HG03521 (cell line): ENCODE measurements at regions not wholly inside any gene's neighbourhood (a gene's known extent, or its start where the extent isn't known, plus 50 kb on each side); places are given as distances from the start of the nearest gene placed in this dataset.

Source experiments
- ATAC-seq: cut with Tn5 transposase; IDR thresholded peaks from one replicate; pipeline ENCODE4 v1.9.1; 2021; ENCODE audit warnings: mild to moderate bottlenecking, moderate library complexity; ENCODE audit not compliant: unreplicated experiment

DNA sequence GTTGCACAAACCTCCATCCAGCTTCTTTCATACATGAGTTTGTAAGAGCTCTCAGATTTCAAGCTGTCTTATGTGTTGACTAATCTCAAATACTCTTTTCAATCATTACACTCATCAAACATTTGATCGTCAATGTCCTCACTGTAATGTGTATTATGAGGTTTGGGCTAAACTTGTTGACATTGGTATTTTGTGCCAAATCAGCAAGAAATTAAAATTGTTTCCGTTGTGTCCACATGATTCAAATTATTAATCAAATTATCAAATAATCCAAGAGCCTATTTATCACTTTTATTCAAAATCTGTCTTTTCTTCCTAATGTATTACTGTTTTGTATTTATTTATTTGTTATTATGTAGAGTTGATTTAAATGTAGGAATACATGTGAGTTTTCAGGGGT, 283.4 kb downstream of the GAS1 start:
- no peak for ATAC-seq

DNA sequence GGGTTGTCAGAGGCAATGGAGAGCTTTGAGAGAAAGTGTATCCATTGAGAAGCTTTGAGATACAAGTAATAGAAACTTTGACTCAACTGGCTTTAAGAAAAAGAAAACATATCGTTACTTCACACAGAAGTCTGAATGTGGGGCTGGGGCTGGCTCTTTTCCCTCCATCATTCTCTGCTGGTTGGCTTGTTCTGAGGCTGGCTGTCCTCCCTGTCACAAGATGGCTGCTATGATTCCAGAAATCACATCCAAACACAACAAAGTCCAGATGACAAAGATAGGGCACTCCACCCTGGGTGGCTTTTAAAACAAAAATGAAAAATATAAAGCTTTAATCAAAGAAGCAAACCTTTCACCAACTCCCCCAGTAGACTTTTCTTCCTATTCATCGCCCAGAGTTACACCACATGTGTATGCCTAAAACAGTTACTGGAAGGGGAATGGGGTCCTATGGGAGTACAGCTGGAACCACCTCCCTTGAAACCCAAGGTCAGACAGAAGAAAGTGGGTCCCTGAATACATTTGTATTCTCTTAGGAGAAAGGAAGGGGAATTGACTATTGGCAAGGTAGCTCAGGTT, 284.3 kb downstream of the GAS1 start:
- ATAC-seq, result no peak

DNA sequence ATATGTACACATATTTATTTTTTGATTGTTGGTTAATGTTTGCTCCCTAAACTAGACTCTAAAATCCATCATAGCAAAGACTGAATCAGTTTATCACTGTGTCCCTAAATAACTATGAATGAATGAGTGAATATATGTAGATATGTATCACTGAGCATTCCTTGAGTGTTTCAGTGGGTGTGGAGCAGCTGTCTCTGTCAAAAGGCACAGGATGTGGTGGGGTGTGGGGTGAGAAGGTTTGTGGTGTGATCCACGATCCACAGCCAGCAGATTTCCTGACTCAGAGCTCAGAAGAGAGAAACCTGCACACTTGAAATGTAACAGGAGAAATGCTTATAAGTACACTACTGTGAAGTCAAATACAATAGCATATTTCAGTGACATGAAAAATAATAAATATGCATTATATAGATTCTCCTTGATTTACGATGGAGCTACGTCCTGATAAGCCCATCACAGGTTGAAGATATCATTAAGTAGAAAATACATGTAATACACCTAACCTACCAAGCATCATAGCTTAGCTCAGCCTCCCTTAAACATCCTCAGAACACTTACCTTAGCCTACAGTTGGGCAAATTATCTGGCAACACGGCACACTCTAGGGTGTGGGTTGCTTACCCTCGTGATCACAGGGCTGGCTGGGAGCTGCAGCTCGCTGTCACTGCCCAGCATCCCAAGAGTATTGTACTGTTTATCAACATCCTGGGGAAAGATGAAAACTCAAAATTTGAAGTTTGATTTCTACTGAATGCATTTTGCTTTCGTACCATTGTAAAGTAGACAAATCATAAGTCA, 287.0 kb downstream of the GAS1 start:
- ATAC-seq, result no peak

- no peak for ATAC-seq
Measured at GRCh38 chr9:86659413-86660046, 287.8 kb downstream of the GAS1 start.

DNA sequence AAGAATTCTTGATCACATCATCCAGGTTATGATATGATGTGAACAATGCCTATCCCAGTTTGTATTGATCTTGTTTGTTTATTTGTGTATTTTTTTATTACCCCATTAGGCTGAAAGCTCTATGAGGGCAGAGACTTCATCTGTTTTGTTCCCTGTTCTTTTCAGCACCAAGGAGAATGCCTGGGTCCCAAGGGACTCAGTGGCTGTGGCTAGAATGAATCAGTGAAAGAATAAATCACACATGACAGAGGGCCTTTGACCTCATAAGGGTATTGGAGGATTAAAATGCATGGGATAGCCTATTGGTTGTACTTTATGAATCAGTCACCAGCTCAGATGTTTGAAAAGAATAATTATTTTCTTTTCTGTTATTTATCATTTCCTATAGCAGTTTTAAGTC, 292.2 kb downstream of the GAS1 start:
- ATAC-seq, result no peak

DNA sequence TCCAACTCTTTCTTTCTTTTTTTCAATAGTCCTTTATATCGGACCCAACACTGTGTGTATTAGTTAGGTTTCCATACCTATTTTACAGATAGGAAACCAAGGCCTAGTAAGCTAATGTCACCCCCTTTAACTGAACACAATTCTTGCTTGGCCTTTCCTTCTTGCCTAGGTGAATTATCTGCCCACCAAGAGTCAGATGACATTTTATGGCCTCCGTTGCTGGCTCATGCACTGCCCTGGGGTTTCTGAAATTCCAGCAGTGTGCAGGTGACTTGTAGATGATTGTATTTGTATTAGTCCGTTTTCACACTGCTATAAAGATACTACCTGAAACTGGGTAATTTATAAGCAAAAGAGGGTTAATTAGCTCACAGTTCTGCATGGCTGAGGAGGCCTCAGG, 293.8 kb downstream of the GAS1 start:
- ATAC-seq, result no peak

- ATAC-seq, result no peak
Measured at GRCh38 chr9:86652736-86653135, 294.6 kb downstream of the GAS1 start.

DNA sequence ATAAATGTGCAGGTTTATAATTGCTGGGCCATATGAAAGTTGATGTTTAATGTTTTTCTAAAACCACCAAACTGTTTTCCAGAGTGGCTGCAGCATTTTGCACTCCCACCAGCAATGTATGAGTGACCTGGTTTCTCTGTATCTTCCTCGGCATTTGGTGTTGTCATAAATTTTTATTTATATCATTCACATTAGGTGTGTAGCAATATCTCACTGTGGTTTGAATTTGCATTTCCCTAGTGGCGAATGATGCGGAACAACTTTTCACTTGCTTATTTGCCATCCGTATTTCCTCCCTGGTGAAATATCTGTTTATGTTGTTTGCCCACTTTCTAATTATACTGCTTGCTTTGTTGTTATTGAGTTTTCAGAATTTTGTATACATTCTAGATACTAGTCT, 295.7 kb upstream of the TUT7 start:
- ATAC-seq, result no peak

DNA sequence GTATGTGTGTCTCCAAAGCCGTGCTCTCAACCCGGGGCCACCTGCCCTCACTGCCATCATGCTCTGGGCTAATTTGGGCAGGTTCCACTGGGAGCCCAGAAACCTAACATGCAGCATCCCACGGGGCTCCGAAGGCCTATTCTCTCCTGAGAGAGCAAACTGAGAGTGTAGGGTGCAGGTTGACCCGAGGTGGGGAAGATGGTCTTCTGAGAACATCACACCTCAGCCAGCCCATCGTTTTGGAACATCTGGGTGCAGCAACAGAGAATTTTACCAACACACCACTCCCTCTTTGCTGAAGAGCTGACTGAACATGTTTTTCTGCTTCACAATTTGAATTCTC, 294.6 kb upstream of the TUT7 start:
- ATAC-seq, result no peak

DNA sequence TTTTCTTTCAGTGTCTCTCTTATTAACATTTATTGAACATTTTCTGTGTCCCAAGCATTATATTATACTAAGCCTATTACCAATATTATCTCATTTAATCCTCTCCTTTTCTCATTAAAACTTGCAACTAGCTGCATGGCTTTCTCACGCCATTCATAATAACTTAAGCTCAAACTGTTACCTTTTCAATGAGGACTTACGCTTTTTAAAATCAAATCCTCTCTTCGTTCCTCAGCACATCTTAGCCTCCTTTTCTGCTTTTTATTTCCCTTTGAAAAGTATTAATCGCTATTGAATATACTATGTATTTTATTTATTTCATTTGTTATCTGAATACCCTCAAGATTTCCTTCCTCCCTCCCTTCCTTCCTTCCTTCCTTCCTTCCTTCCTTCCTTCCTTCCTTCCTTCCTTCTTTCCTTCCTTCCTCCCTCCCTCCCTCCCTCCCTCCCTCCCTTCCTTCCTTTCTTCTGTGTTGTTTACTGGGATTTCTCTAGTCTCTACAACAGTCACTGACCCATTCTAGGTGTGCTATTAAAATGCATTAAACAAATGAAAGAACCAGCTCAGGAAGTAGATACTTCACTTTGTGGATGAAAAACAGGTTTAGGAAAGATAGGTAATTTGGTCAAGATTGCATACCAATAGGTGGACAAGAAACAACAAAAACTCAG, 294.1 kb upstream of the TUT7 start:
- no peak for ATAC-seq

- ATAC-seq, result no peak
Measured at GRCh38 chr9:86645303-86645702, 291.1 kb upstream of the TUT7 start.

DNA sequence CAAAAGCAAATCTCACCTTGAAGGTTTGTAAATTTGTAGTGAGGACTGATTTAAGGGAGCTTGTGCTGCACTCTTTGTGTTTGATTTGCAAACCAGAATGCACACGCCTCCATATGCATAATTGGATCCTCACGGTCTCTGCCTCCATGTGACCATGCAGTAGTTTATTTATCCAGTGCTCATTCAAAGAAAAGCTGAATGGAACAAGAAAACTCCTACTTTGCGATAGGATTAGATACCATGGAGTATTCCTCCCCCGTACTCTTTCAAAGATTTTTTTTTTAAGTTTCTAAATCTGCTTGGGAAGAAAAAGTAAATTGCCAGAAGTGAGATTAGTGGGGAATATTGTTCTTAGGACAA, 290.4 kb upstream of the TUT7 start:
- ATAC-seq, result no peak

DNA sequence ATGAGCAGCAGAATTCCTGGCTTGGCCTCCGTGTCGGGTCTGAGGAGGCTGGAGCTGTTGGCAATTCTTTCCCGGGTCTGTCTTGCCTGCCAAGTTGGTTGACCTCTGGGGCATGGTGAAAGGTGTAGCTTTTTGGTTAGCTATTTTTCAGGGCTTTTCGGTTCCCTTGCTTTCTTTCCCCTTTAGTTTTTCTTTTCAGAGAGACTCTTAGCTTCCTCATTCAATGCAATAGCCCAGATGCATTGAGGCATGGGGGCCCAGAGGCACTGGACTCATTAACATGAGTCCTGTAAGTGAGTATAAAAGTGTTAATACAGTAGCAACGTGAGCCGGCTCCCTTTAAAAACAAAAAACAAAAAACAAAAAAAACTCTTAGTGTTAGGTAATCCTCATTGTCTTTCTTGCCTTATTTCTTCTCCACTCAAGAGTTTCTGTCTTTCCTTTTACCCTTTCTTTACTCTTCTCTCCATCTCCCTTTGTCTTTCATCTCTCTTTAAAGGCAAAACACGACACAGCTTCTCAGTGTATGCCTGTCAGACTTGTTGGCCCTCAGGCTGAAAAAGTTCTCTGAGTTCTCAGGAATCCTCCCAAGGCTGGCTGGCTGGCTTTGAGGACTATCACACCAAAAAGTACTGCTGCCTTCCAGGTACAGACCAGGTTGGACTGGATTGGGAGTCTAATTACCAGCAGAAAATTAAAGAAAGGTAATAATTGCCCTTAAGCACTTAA, 289.9 kb upstream of the TUT7 start:
- no peak for ATAC-seq

DNA sequence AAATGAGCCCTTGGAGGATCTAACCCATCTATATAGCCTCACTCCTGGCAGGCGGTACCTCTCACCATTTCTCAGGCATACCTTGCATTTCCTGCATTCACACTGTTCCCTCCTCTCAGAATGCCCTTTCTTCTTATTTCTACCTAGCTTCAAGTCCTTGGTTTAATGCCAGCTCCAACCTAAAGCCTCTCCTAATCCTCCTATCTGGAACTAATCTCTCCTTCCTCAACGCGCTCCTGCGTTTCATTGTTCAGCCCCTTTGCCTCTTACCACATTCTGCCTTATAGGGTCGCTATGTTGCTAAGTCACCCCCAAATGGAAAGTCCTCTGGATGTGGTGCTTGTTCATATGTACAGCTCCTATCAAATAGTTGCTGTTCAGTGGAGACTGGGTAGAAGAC, 288.5 kb upstream of the TUT7 start:
- no peak for ATAC-seq

DNA sequence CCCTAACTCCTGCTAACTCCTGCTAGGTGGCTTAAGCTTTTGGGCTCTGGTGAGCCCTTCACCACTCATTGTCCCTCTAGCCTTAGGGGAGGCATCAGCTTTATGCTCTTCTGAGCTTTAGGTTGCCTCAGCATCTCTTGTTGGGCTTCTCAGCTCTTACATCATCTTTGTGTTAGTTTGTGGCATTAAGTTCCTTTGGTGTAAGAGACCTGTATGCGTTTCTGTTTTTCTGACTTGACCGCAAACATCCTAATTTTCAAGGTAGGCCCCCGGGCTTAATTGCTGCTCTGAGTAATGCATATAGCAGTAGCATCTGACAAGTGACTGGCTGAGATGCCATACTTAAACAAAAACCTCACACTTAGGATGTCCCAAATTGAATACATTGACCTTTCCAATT, 287.8 kb upstream of the TUT7 start:
- no peak for ATAC-seq

DNA sequence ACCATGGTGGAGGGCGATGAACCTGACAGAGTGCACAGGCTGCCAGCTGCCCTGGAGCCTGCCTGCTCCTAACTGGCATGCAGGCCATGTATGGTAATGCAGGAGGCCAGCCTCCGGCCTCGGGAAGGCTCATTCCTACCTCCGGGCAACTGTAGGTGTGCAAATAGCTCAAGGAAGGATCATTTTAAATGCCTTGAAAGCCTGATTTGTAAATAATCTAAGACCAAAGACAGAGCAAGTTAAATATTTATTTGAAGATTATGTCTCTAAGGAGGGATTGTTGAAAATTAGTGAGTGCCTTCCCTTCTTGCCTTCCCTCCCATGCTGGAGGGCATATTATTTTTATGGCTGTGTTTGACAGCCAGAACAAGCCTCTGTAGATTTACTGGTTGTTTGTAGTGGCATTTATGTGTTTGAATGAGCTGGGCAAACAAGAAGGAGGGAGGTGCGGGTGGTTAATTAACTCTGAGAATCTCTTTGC, 285.7 kb upstream of the TUT7 start:
- ATAC-seq, result no peak

DNA sequence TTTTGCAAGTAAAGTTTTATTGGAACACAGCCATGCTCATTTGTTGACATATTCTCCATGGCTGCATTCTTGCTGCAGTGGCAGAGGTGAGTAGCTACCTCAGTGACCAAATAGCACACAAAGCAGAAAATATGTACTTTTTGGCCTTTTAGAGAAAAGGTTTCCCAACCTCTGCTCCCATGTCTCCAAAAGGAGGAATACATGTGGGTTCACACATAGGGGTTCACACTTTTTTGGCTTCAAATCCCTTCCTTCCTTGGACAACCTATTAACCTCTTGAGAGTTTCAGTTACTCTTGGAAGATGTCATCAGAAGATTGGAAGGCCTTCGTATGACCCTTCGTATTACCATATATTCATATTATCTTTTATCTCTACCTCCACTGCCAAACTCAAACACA, 285.1 kb upstream of the TUT7 start:
- no peak for ATAC-seq

DNA sequence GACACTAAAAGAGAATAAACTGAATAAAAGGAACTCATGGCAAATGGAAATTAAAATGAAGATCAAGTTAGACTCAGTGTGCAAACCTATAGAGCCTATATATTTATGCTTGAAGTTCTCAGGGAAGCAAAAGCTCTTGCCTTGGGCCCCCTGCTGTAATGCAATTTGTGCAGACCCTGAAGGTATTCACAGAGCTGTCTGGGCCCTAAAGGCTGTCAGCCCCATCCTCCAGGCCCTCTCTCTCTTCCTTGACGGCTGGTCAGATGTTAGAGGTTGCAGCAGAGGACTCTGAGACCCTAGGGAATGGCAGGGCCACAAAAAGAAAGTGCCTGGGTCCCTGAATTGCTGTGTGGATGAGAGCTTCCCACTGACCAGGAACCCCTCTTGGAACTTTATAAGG, 283.9 kb upstream of the TUT7 start:
- no peak for ATAC-seq

DNA sequence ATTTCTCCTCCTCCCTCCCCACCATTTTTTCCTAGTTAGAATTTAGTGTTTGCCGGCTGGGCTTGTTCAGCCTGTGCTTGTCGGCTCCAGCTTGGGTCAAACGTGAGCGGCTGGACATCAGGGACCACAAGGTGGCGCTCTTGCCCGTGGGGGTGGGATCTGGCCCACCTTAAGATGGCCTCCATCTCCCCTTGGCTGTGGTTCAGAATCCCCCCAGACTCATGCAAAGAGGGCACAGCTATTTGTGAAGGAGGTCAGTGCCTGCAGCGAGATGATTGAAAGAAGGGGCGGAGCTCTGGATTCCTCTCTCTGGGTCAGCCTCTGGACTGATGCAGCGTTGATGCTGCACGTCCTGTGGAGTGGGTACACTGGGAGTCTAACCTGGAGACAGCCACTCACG, 283.3 kb upstream of the TUT7 start:
- no peak for ATAC-seq

DNA sequence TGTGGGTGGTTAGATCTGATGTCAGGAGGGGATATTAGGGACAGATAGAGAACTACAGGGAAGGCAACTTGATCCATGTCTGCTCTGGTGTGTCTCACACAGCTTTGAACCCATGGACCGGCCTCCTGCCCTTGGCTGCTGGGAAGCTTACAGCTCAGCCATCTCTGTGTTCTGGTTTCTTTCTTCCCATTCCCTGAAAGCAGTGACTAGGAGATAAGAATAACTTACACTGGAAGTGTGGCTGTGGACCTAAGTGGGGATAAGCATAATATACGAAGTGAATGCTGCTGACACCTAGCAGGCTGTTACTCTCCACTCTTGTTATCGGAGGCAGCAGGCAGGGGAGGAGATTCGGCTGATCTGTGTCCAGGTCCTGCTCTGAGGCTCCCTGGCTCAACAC, 282.3 kb upstream of the TUT7 start:
- no peak for ATAC-seq

- ATAC-seq, result no peak
Measured at GRCh38 chr9:86636038-86636437, 281.8 kb upstream of the TUT7 start.
